Sigmoid colon (tissue), 6 donors: ENCODE measurements at regions not wholly inside any gene's neighbourhood (a gene's known extent, or its start where the extent isn't known, plus 50 kb on each side); places are given as distances from the start of the nearest gene placed in this dataset.

Experiments
- DNase-seq: peaks from one replicate; pipeline ENCODE4 v3.0.0-alpha.2; 2019
- H3K27ac ChIP-seq, 4 donors: fragments of 200-600 bp; sonication (generic); one replicate each; pipeline ENCODE4 v1.5.1; 2016 to 2019; ENCODE audit warnings: mild to moderate bottlenecking in 1 of 4
- H3K27me3 ChIP-seq, 3 donors: fragments of 200-600 bp; sonication (generic); one replicate each; pipeline ENCODE4 v1.5.1; 2019; ENCODE audit warnings: mild to moderate bottlenecking in 1 of 3
- H3K36me3 ChIP-seq, 4 donors: fragments of 200-600 bp; sonication (generic); one replicate each; pipeline ENCODE4 v1.5.1; 2016 to 2019
- H3K4me1 ChIP-seq, 4 donors: fragments of 200-600 bp; sonication (generic); one replicate each; pipeline ENCODE4 v1.5.1; 2017 to 2019
- H3K4me3 ChIP-seq, 4 donors: fragments of 200-600 bp; sonication (generic); one replicate each; pipeline ENCODE4 v1.5.1; 2017 to 2019; ENCODE audit warnings: mild to moderate bottlenecking in 2 of 4, moderate library complexity in 1 of 4
- H3K9me3 ChIP-seq, 4 donors: fragments of 200-600 bp in 3 of 4; sonication (generic) in 3 of 4; one replicate each; pipeline versions ENCODE4 v1.5.1 to v1.6.1; 2013 to 2019
- CTCF ChIP-seq, 4 experiments: fragments of 450-650 bp in 3 of 4; fragments of 200-600 bp in 1 of 4; IDR thresholded peaks; one replicate each; pipeline ENCODE4 v1.5.1; 2016 to 2019; ENCODE audit warnings: antibody characterized with exemption in 4 of 4, mild to moderate bottlenecking in 3 of 4, moderate library complexity in 2 of 4
- EP300 ChIP-seq, 4 donors: sonication (generic); formaldehyde crosslinking; IDR thresholded peaks; one replicate each; pipeline ENCODE4 v1.6.1; 2017; ENCODE audit warnings: antibody characterized with exemption in 4 of 4
- POLR2A ChIP-seq, 2 donors: fragments of 450-650 bp; IDR thresholded peaks; one replicate each; pipeline ENCODE4 v1.6.1; 2016; ENCODE audit warnings: antibody characterized with exemption in 2 of 2, mild to moderate bottlenecking in 2 of 2, moderate library complexity in 2 of 2
- POLR2AphosphoS5 ChIP-seq, 4 donors: sonication (generic); formaldehyde crosslinking; IDR thresholded peaks; one replicate each; pipeline ENCODE4 v1.6.1; 2017; ENCODE audit warnings: antibody characterized with exemption in 4 of 4
- WGBS, 2 donors: extraction: QIAGEN DNeasy Blood & Tissue Kit; methylation state at CpG; one replicate each; pipeline ENCODE4 v1.1.7; 2013; 5-methylcytosine and 5-hydroxymethylcytosine counted together
- intact Hi-C: fragments of 100-400 bp; cut with DNase I; formaldehyde crosslinking; loops from one replicate; pipeline ENCODE4 v1.15.1; 2023
- donor health status: healthy with polysubstance abuse.
- donor health status: healthy.

DNA sequence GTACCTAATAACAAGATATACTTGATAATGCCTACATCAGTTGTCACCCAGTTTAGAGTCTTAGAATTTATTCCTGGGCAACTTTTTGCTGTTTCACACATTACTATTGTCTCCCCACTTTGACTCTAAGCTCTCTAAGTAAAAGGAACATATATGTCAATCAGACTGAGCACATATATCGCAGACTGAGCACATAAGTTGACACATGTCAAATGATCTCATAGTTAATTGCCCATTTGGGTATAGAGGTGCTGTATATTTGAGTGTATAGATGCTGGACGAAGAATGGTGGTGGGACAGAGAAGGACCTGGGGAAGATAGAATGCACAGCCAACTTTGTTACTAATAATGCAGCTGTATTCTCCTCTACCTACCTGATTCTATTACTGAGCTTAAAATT is 746.0 kb upstream of the CDH2 start:
- Histone ChIP-seq H3K4me1 (no peaks in the 10 kb centered on the region), H3K4me3 (no peak overlapping the region), H3K27me3 (no peaks in the 10 kb centered on the region), H3K36me3 (no peaks in the 10 kb centered on the region), H3K27ac (no peak overlapping the region), H3K9me3 (peaks cover 0 to 4% (median 0%) of the 10 kb centered on the region in 4 donors)
- DNase-seq = no peak
- WGBS, 2 donors = 77 to 92% methylated on average over 2 of the region's 2 CpGs
- intact Hi-C loops = no loop called here
- TF ChIP-seq POLR2AphosphoS5 (IDR thresholded peaks at IDR 0.05) (no peak), EP300 (IDR thresholded peaks at IDR 0.05) (no peak), CTCF (IDR thresholded peaks at IDR 0.05) (no peak), POLR2A (IDR thresholded peaks at IDR 0.05) (no peak)

DNA sequence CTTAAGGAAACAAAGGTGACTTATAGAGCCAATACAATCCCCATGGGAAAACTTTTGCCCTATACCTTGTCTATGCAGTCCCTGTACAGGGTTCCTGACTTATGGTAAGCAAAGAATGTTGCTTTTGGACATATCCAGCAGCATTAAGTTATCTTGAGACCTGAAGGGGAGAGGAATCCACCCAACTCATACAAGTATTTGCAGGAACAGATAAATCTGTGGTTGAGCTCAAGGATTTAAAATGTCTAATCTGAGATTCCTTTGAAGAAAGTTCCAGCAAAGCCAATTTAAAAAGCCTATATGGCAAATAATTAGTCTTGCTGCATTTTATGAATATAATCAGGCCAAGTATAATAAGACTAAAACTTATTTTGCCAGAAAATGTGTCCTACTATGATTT is 739.5 kb upstream of the CDH2 start:
- TF ChIP-seq EP300 (IDR thresholded peaks at IDR 0.05) (no peak), POLR2AphosphoS5 (IDR thresholded peaks at IDR 0.05) (no peak), CTCF (IDR thresholded peaks at IDR 0.05) (no peak), POLR2A (IDR thresholded peaks at IDR 0.05) (no peak)
- H3K36me3 ChIP-seq = no peaks in the 10 kb centered on the region
- H3K4me1 ChIP-seq = peaks cover 0 to 21% (median 0%) of the 10 kb centered on the region in 4 donors
- no peaks in the 10 kb centered on the region for H3K9me3 ChIP-seq
- H3K27me3 ChIP-seq = no peaks in the 10 kb centered on the region
- DNase-seq = no peak
- intact Hi-C loops = no loop called here
- no peak overlapping the region for H3K27ac ChIP-seq
- no peak overlapping the region for H3K4me3 ChIP-seq

- Histone ChIP-seq H3K36me3 (no peaks in the 10 kb centered on the region), H3K27me3 (no peaks in the 10 kb centered on the region), H3K27ac (no peak overlapping the region), H3K4me1 (no peaks in the 10 kb centered on the region), H3K9me3 (no peaks in the 10 kb centered on the region), H3K4me3 (no peak overlapping the region)
- DNase-seq = no peak
- TF ChIP-seq CTCF (IDR thresholded peaks at IDR 0.05) (no peak), POLR2AphosphoS5 (IDR thresholded peaks at IDR 0.05) (no peak), POLR2A (IDR thresholded peaks at IDR 0.05) (no peak), EP300 (IDR thresholded peaks at IDR 0.05) (no peak)
- intact Hi-C loops = no loop called here
- 28 to 57% methylated on average over 1 of the region's 1 CpG for WGBS, 2 donors
These were observed 728.6 kb upstream of the CDH2 start for GRCh38 chr18:28905509-28905908.

DNA sequence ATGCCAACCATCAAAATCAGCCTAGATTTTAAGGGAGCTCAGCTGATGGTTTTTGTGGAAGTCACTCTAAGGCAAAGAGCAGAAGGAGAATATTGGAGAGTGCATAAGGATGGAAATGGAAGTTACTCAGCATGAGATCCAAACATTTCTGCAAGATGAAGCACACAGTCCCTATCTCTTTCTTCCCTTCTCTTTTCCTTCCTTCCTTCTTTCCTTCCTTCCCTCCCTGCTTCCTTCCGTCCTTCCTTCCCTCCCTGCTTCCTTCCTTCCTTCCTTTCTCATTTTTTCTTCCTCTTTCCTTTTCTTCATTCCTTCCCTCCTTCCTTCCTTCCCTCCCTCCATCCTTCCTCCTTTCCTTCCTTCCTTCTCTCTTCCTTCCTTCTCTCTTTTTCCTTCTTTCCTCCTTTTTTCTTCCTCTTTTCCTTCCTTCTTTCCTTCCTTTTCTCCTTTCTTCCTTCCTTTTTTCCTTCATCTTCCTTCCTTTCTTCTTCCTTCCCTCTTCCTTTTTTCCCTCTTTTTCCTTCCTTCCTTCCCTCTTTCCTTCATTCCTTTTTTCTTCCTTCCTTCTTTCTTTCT is 727.9 kb upstream of the CDH2 start:
- intact Hi-C loops = no loop called here
- no peaks in the 10 kb centered on the region for H3K4me1 ChIP-seq
- H3K27ac ChIP-seq = no peak overlapping the region
- DNase-seq = no peak
- 49 to 69% methylated on average over 1 of the region's 1 CpG for WGBS, 2 donors
- no peak for TF ChIP-seq EP300 (IDR thresholded peaks at IDR 0.05)
- no peak for TF ChIP-seq POLR2A (IDR thresholded peaks at IDR 0.05)
- TF ChIP-seq CTCF (IDR thresholded peaks at IDR 0.05) = no peak
- no peak for TF ChIP-seq POLR2AphosphoS5 (IDR thresholded peaks at IDR 0.05)
- no peaks in the 10 kb centered on the region for H3K36me3 ChIP-seq
- H3K27me3 ChIP-seq = no peaks in the 10 kb centered on the region
- no peak overlapping the region for H3K4me3 ChIP-seq
- H3K9me3 ChIP-seq = no peaks in the 10 kb centered on the region

- H3K27ac ChIP-seq = no peak overlapping the region
- intact Hi-C loops = no loop called here
- no peaks in the 10 kb centered on the region for H3K9me3 ChIP-seq
- TF ChIP-seq EP300 (IDR thresholded peaks at IDR 0.05) (no peak), CTCF (IDR thresholded peaks at IDR 0.05) (no peak), POLR2A (IDR thresholded peaks at IDR 0.05) (no peak), POLR2AphosphoS5 (IDR thresholded peaks at IDR 0.05) (no peak)
- H3K36me3 ChIP-seq = no peaks in the 10 kb centered on the region
- WGBS, 2 donors = 58 to 90% methylated on average over 1 of the region's 1 CpG
- no peak for DNase-seq
- no peak overlapping the region for H3K4me3 ChIP-seq
- H3K4me1 ChIP-seq = no peaks in the 10 kb centered on the region
- H3K27me3 ChIP-seq = no peaks in the 10 kb centered on the region
These were observed 726.4 kb upstream of the CDH2 start for GRCh38 chr18:28903306-28903705.
